Breast epithelium (tissue), 3 donors: ENCODE measurements at regions not wholly inside any gene's neighbourhood (a gene's known extent, or its start where the extent isn't known, plus 50 kb on each side); places are given as distances from the start of the nearest gene placed in this dataset.
"Not testable (repeated sequence)": the region's sequence is repeated elsewhere in the genome, so short reads cannot be mapped to it uniquely, and the experiment has no call there.

Experiments
- CTCF ChIP-seq, 3 donors: fragments of 450-650 bp; IDR thresholded peaks; one replicate each; pipeline ENCODE4 v1.5.1; 2016 to 2017; ENCODE audit warnings: antibody characterized with exemption in 3 of 3, mild to moderate bottlenecking in 3 of 3, moderate library complexity in 3 of 3
- POLR2A ChIP-seq: fragments of 450-650 bp; IDR thresholded peaks from one replicate; pipeline ENCODE4 v1.6.1; 2016; ENCODE audit warnings: antibody characterized with exemption, mild to moderate bottlenecking, moderate library complexity
- POLR2AphosphoS5 ChIP-seq, 3 donors: sonication (generic); formaldehyde crosslinking; IDR thresholded peaks; one replicate each; pipeline ENCODE4 v1.6.1; 2017; ENCODE audit warnings: antibody characterized with exemption in 3 of 3

GRCh38 chr2:150114089-150114488, 373.4 kb downstream of the RND3 start:
- TF ChIP-seq POLR2AphosphoS5 (IDR thresholded peaks at IDR 0.05); CTCF (IDR thresholded peaks at IDR 0.05); POLR2A: not testable (repeated sequence)
